ENCODE measurements at regions not wholly inside any gene's neighbourhood (a gene's known extent, or its start where the extent isn't known, plus 50 kb on each side); places are given as distances from the start of the nearest gene placed in this dataset.

- Histone ChIP-seq H3K79me2 (ENCODE audit: insufficient read depth) (no peaks in the 10 kb centered on the region), H3F3A (ENCODE audit: insufficient read depth) (no peaks in the 10 kb centered on the region), H3K36me3 (ENCODE audit: low read depth) (no peaks in the 10 kb centered on the region), H3K9me3 (ENCODE audit: low read depth) (no peaks in the 10 kb centered on the region), H2AFZ (no peak overlapping the region), H4K20me1 (ENCODE audit: insufficient read depth) (no peaks in the 10 kb centered on the region), H3K4me3 (no peak overlapping the region), H3K4me1 (ENCODE audit: insufficient read depth) (no peaks in the 10 kb centered on the region), H3K27ac (no peak overlapping the region), H3K9ac (no peak overlapping the region), H3K9me2 (ENCODE audit: insufficient read depth) (no peaks in the 10 kb centered on the region), H3K27me3 (replicated peaks; ENCODE audit: insufficient read depth) (no peaks in the 10 kb centered on the region), H3K4me2 (ENCODE audit: unreplicated experiment) (no peak overlapping the region)
- TF ChIP-seq EZH2phosphoT487 (IDR thresholded peaks at IDR 0.05; ENCODE audit: insufficient read depth, low read depth), result no peak
- no peak for TF ChIP-seq EZH2 (IDR thresholded peaks at IDR 0.05; ENCODE audit: insufficient read depth, poor library complexity, severe bottlenecking)
- DNase-seq, result no peak
- in situ Hi-C loops (cut with MboI), result no loop called here
- whole genome bisulfite sequencing, 2 experiments (ENCODE audit: low coverage in 1 of 2, low lambda C conversion rate in 2 of 2, missing lambda C conversion rate in 2 of 2), result 9 to 11% methylated on average over 4 of the region's 4 CpGs
These were observed 273.1 kb upstream of the PROX1 start for GRCh38 chr1:213714645-213715044.

- no peaks in the 10 kb centered on the region for H3K4me1 ChIP-seq (ENCODE audit: insufficient read depth)
These were observed 272.6 kb upstream of the PROX1 start for GRCh38 chr1:213715182-213715581.

GRCh38 chr1:213719462-213719861 is 268.3 kb upstream of the PROX1 start:
- no peaks in the 10 kb centered on the region for H4K20me1 ChIP-seq (ENCODE audit: insufficient read depth)
- 17 to 21% methylated on average over 5 of the region's 5 CpGs for WGBS, 2 experiments (ENCODE audit: low coverage in 1 of 2, low lambda C conversion rate in 2 of 2, missing lambda C conversion rate in 2 of 2)
- in situ Hi-C loops (cut with MboI), result no loop called here

More at GRCh38 chr1:213715182-213715581, 272.6 kb upstream of the PROX1 start:
- Histone ChIP-seq H4K20me1 (ENCODE audit: insufficient read depth) (no peaks in the 10 kb centered on the region), H3K4me3 (no peak overlapping the region), H3K27ac (no peak overlapping the region), H3K4me2 (ENCODE audit: unreplicated experiment) (no peak overlapping the region), H3K79me2 (ENCODE audit: insufficient read depth) (no peaks in the 10 kb centered on the region), H3K9me2 (ENCODE audit: insufficient read depth) (0 out of 2 replicates have a peak, but pooled peaks cover 2% of the 10 kb centered on the region), H3K9me3 (ENCODE audit: low read depth) (no peaks in the 10 kb centered on the region), H3F3A (ENCODE audit: insufficient read depth) (no peaks in the 10 kb centered on the region), H3K9ac (no peak overlapping the region), H3K27me3 (replicated peaks; ENCODE audit: insufficient read depth) (no peaks in the 10 kb centered on the region), H2AFZ (no peak overlapping the region), H3K36me3 (ENCODE audit: low read depth) (no peaks in the 10 kb centered on the region)
- WGBS, 2 experiments (ENCODE audit: low coverage in 1 of 2, low lambda C conversion rate in 2 of 2, missing lambda C conversion rate in 2 of 2), result 13 to 17% methylated on average over 1 of the region's 1 CpG
- no peak for TF ChIP-seq EZH2phosphoT487 (IDR thresholded peaks at IDR 0.05; ENCODE audit: insufficient read depth, low read depth)
- no peak for TF ChIP-seq EZH2 (IDR thresholded peaks at IDR 0.05; ENCODE audit: insufficient read depth, poor library complexity, severe bottlenecking)
- DNase-seq, result no peak
- in situ Hi-C loops (cut with MboI), result no loop called here

GRCh38 chr1:213720032-213720431 is 267.7 kb upstream of the PROX1 start:
- no peaks in the 10 kb centered on the region for H3K27me3 ChIP-seq (replicated peaks; ENCODE audit: insufficient read depth)
- TF ChIP-seq EZH2phosphoT487 (IDR thresholded peaks at IDR 0.05; ENCODE audit: insufficient read depth, low read depth) (no peak), EZH2 (IDR thresholded peaks at IDR 0.05; ENCODE audit: insufficient read depth, poor library complexity, severe bottlenecking) (no peak)
- H3K9me3 ChIP-seq (ENCODE audit: low read depth), result no peaks in the 10 kb centered on the region
- H3K36me3 ChIP-seq (ENCODE audit: low read depth), result no peaks in the 10 kb centered on the region
- no peaks in the 10 kb centered on the region for H3K4me1 ChIP-seq (ENCODE audit: insufficient read depth)
- H3F3A ChIP-seq (ENCODE audit: insufficient read depth), result no peaks in the 10 kb centered on the region
- no peaks in the 10 kb centered on the region for H4K20me1 ChIP-seq (ENCODE audit: insufficient read depth)
- WGBS, 2 experiments (ENCODE audit: low coverage in 1 of 2, low lambda C conversion rate in 2 of 2, missing lambda C conversion rate in 2 of 2), result 3 to 5% methylated on average over 5 of the region's 5 CpGs
- H3K27ac ChIP-seq, result no peak overlapping the region
- H3K79me2 ChIP-seq (ENCODE audit: insufficient read depth), result no peaks in the 10 kb centered on the region
- no peak overlapping the region for H3K4me2 ChIP-seq (ENCODE audit: unreplicated experiment)
- H3K4me3 ChIP-seq, result no peak overlapping the region
- in situ Hi-C loops (cut with MboI), result no loop called here
- H2AFZ ChIP-seq, result no peak overlapping the region
- no peak for DNase-seq
- 0 out of 2 replicates have a peak, but pooled peaks cover 5% of the 10 kb centered on the region for H3K9me2 ChIP-seq (ENCODE audit: insufficient read depth)
- no peak overlapping the region for H3K9ac ChIP-seq

More at GRCh38 chr1:213719462-213719861, 268.3 kb upstream of the PROX1 start:
- Histone ChIP-seq H3K9ac (no peak overlapping the region), H3K4me3 (no peak overlapping the region), H3K9me3 (ENCODE audit: low read depth) (no peaks in the 10 kb centered on the region), H3K79me2 (ENCODE audit: insufficient read depth) (no peaks in the 10 kb centered on the region), H2AFZ (no peak overlapping the region), H3K4me1 (ENCODE audit: insufficient read depth) (no peaks in the 10 kb centered on the region), H3K4me2 (ENCODE audit: unreplicated experiment) (no peak overlapping the region), H3K27me3 (replicated peaks; ENCODE audit: insufficient read depth) (no peaks in the 10 kb centered on the region), H3K9me2 (ENCODE audit: insufficient read depth) (0 out of 2 replicates have a peak, but pooled peaks cover 5% of the 10 kb centered on the region), H3K36me3 (ENCODE audit: low read depth) (no peaks in the 10 kb centered on the region), H3K27ac (no peak overlapping the region), H3F3A (ENCODE audit: insufficient read depth) (no peaks in the 10 kb centered on the region)
- DNase-seq, result no peak
- TF ChIP-seq EZH2 (IDR thresholded peaks at IDR 0.05; ENCODE audit: insufficient read depth, poor library complexity, severe bottlenecking) (no peak), EZH2phosphoT487 (IDR thresholded peaks at IDR 0.05; ENCODE audit: insufficient read depth, low read depth) (no peak)

- no peak for TF ChIP-seq EZH2phosphoT487 (IDR thresholded peaks at IDR 0.05; ENCODE audit: insufficient read depth, low read depth)
- no peak for TF ChIP-seq EZH2 (IDR thresholded peaks at IDR 0.05; ENCODE audit: insufficient read depth, poor library complexity, severe bottlenecking)
- no peaks in the 10 kb centered on the region for H4K20me1 ChIP-seq (ENCODE audit: insufficient read depth)
These were observed 264.6 kb upstream of the PROX1 start for GRCh38 chr1:213723187-213723586.

More at GRCh38 chr1:213723187-213723586, 264.6 kb upstream of the PROX1 start:
- no peaks in the 10 kb centered on the region for H3K36me3 ChIP-seq (ENCODE audit: low read depth)
- no peaks in the 10 kb centered on the region for H3K79me2 ChIP-seq (ENCODE audit: insufficient read depth)
- no peaks in the 10 kb centered on the region for H3K9me3 ChIP-seq (ENCODE audit: low read depth)
- H3K9me2 ChIP-seq (ENCODE audit: insufficient read depth), result 0 out of 2 replicates have a peak, but pooled peaks cover 5% of the 10 kb centered on the region
- 14 to 20% methylated on average over 2 of the region's 2 CpGs for WGBS, 2 experiments (ENCODE audit: low coverage in 1 of 2, low lambda C conversion rate in 2 of 2, missing lambda C conversion rate in 2 of 2)
- H3F3A ChIP-seq (ENCODE audit: insufficient read depth), result no peaks in the 10 kb centered on the region
- 0 out of 2 replicates have a peak, but pooled peaks cover 4% of the 10 kb centered on the region for H3K4me1 ChIP-seq (ENCODE audit: insufficient read depth)
- H3K27me3 ChIP-seq (replicated peaks; ENCODE audit: insufficient read depth), result no peaks in the 10 kb centered on the region
- in situ Hi-C loops (cut with MboI), result no loop called here
- no peak for DNase-seq
- H3K4me2 ChIP-seq (ENCODE audit: unreplicated experiment), result no peak overlapping the region
- H3K9ac ChIP-seq, result no peak overlapping the region
- H2AFZ ChIP-seq, result no peak overlapping the region
- no peak overlapping the region for H3K4me3 ChIP-seq
- no peak overlapping the region for H3K27ac ChIP-seq

Data from GM23248 (cell line).